Mesendoderm (in vitro differentiated cells): ENCODE measurements at regions not wholly inside any gene's neighbourhood (a gene's known extent, or its start where the extent isn't known, plus 50 kb on each side); places are given as distances from the start of the nearest gene placed in this dataset.

Experiments
- DNase-seq: peaks from one replicate; pipeline ENCODE4 v3.0.0; 2013
- H2AK5ac ChIP-seq: 2 replicates; pipeline ENCODE4 v1.6.1; 2013; ENCODE audit warnings: low read length, inconsistent platforms
- H2BK120ac ChIP-seq: 2 replicates; pipeline ENCODE4 v1.6.1; 2013; ENCODE audit warnings: low read depth, mild to moderate bottlenecking, low read length, moderate library complexity, mixed read lengths
- H2BK15ac ChIP-seq: replicated peaks from 2 replicates; pipeline ENCODE4 v1.6.1; 2013; ENCODE audit warnings: low read depth, mild to moderate bottlenecking, moderate library complexity
- H2BK5ac ChIP-seq: 2 replicates; pipeline ENCODE4 v1.6.1; 2013; ENCODE audit warnings: low read length, inconsistent platforms
- H3K18ac ChIP-seq: 2 replicates; pipeline ENCODE4 v1.6.1; 2013; ENCODE audit warnings: mild to moderate bottlenecking, low read length, mixed read lengths
- H3K23ac ChIP-seq: one replicate; pipeline ENCODE4 v1.6.1; 2013; ENCODE audit warnings: low read length
- H3K27ac ChIP-seq: 2 replicates; pipeline ENCODE4 v1.5.1; 2013; ENCODE audit warnings: low read depth, mild to moderate bottlenecking, inconsistent platforms, low read length, moderate library complexity
- H3K27me3 ChIP-seq: 2 replicates; pipeline ENCODE4 v1.6.1; 2013; ENCODE audit warnings: low read length, control low read depth, mild to moderate bottlenecking, inconsistent platforms; ENCODE audit not compliant: insufficient read depth, poor library complexity
- H3K36me3 ChIP-seq: 2 replicates; pipeline ENCODE4 v1.6.1; 2013; ENCODE audit warnings: low read length, inconsistent platforms; ENCODE audit not compliant: control insufficient read depth, insufficient read depth
- H3K4ac ChIP-seq: one replicate; pipeline ENCODE4 v1.6.1; 2013; ENCODE audit warnings: low read depth, mild to moderate bottlenecking, low read length, moderate library complexity
- H3K4me1 ChIP-seq: 2 replicates; pipeline ENCODE4 v1.6.1; 2013; ENCODE audit warnings: low read depth, low read length, inconsistent platforms; ENCODE audit not compliant: control insufficient read depth
- H3K4me2 ChIP-seq: 2 replicates; pipeline ENCODE4 v1.6.1; 2013; ENCODE audit warnings: low read length
- H3K4me3 ChIP-seq: 2 replicates; pipeline ENCODE4 v1.5.1; 2013; ENCODE audit warnings: mild to moderate bottlenecking, low read length
- H3K56ac ChIP-seq: one replicate; pipeline ENCODE4 v1.6.1; 2013; ENCODE audit warnings: low read length
- H3K79me1 ChIP-seq: 2 replicates; pipeline ENCODE4 v1.6.1; 2013; ENCODE audit warnings: low read length, inconsistent platforms
- H3K79me2 ChIP-seq: 2 replicates; pipeline ENCODE4 v1.6.1; 2013; ENCODE audit warnings: mild to moderate bottlenecking, low read length; ENCODE audit not compliant: control insufficient read depth, insufficient read depth
- H3K9ac ChIP-seq: 2 replicates; pipeline ENCODE4 v1.6.1; 2013; ENCODE audit warnings: low read length, inconsistent platforms
- H4K5ac ChIP-seq: one replicate; pipeline ENCODE4 v1.6.1; 2013; ENCODE audit warnings: low read length
- H4K8ac ChIP-seq: one replicate; pipeline ENCODE4 v1.6.1; 2013; ENCODE audit warnings: low read depth, mild to moderate bottlenecking, control low read depth, low read length, moderate library complexity
- WGBS: extraction: QIAGEN DNeasy Blood & Tissue Kit; methylation state at CpG from one replicate; pipeline ENCODE4 v1.1.7; 2013; ENCODE audit warnings: low lambda C conversion rate, missing lambda C conversion rate; ENCODE audit not compliant: insufficient coverage; ENCODE audit errors: extremely low coverage; 5-methylcytosine and 5-hydroxymethylcytosine counted together

DNA sequence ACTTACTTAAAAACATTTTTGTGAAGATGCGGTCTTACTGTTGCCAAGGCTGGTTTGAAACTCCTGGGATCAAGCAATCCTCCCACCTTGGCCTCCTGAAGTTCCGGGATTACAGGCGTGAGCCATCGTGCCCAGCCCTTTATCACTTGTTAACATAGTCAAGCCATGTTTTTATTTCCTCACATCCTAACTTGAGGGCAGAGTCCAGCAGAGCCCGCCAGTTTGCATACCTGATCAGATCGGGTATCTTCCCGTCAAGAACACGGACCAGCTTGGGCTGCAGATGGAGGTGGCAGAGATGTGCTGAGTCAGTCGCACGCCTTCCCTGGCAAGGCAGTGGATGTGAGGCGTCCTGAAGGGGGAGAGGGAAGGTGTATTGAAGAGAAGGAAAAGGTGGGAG is 447.3 kb upstream of the USP9Y start:
- no peaks in the 10 kb centered on the region for H3K36me3 ChIP-seq
- DNase-seq: no peak
- H3K18ac ChIP-seq: no peak overlapping the region
- H2BK15ac ChIP-seq: no peak overlapping the region
- no peak overlapping the region for H4K5ac ChIP-seq
- H3K79me2 ChIP-seq: no peaks in the 10 kb centered on the region
- H3K4me3 ChIP-seq: no peak overlapping the region
- no peaks in the 10 kb centered on the region for H3K27me3 ChIP-seq
- H3K9ac ChIP-seq: no peak overlapping the region
- no peaks in the 10 kb centered on the region for H3K79me1 ChIP-seq
- H2AK5ac ChIP-seq: no peak overlapping the region
- H3K23ac ChIP-seq: no peak overlapping the region
- no peak overlapping the region for H3K27ac ChIP-seq
- H4K8ac ChIP-seq: no peak overlapping the region
- no peak overlapping the region for H2BK120ac ChIP-seq
- no peak overlapping the region for H3K4ac ChIP-seq
- H3K4me2 ChIP-seq: no peak overlapping the region
- H3K4me1 ChIP-seq: no peaks in the 10 kb centered on the region
- no peak overlapping the region for H3K56ac ChIP-seq
- no CpG with 5 or more reads among the region's 11 CpGs for WGBS
- no peak overlapping the region for H2BK5ac ChIP-seq

DNA sequence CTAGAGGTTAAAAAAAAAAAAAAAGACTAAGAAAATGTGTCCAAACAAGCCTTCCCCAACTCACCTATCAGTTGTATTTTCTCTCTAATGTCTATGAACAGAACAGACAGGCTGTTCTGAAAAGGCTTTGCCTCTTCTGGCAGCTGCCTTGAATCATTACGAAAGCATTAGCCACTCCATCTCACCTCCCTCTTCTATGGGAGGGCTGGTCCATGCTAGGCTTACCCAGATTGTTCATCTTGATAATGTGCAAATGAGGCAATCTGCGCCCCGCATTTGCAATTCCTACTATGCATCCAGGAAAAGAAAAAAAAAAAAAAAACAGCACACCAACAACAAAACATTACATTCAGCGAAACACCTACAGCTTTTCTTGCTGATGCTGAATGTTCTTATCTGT is 429.9 kb upstream of the USP9Y start:
- Histone ChIP-seq H2BK15ac (no peak overlapping the region), H3K4me1 (no peaks in the 10 kb centered on the region), H2BK120ac (no peak overlapping the region), H3K18ac (no peak overlapping the region), H3K4me3 (no peak overlapping the region), H2BK5ac (no peak overlapping the region), H3K36me3 (no peaks in the 10 kb centered on the region), H3K4ac (no peak overlapping the region), H3K27ac (no peak overlapping the region), H3K79me1 (no peaks in the 10 kb centered on the region), H3K4me2 (no peak overlapping the region), H3K79me2 (no peaks in the 10 kb centered on the region), H4K5ac (no peak overlapping the region), H3K23ac (no peak overlapping the region), H3K56ac (no peak overlapping the region), H3K27me3 (no peaks in the 10 kb centered on the region), H4K8ac (no peak overlapping the region), H2AK5ac (no peak overlapping the region), H3K9ac (no peak overlapping the region)
- no peak for DNase-seq
- no CpG with 5 or more reads among the region's 4 CpGs for WGBS

DNA sequence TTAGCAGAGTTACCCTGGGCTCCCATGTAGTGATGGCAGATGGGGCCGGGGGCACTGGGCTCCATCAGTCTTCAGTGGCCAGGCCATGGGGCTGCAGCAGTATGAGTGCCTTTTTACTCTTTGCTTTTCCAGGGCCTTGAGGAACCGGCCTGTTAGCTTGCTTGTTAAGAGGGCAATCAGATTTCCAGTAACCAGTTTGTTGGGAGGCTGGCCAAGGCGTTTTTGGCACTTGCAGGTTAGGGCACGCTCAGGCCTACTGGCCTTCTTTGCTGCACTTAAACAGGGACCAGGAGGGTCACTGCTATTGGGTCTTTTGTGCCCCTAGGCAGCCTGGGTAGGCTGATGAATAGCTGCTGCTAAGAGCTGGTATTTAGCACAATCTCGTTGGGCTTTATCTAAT is 415.4 kb upstream of the USP9Y start:
- no peak overlapping the region for H2AK5ac ChIP-seq
- no peaks in the 10 kb centered on the region for H3K79me2 ChIP-seq
- H3K4ac ChIP-seq: no peak overlapping the region
- H3K18ac ChIP-seq: no peak overlapping the region
- H3K4me1 ChIP-seq: no peaks in the 10 kb centered on the region
- no peak overlapping the region for H3K23ac ChIP-seq
- H3K27ac ChIP-seq: no peak overlapping the region
- H2BK120ac ChIP-seq: no peak overlapping the region
- no peak overlapping the region for H3K9ac ChIP-seq
- H3K56ac ChIP-seq: no peak overlapping the region
- no peak overlapping the region for H3K4me2 ChIP-seq
- no peaks in the 10 kb centered on the region for H3K27me3 ChIP-seq
- no peak overlapping the region for H2BK15ac ChIP-seq
- no peak for DNase-seq
- no peak overlapping the region for H2BK5ac ChIP-seq
- no peaks in the 10 kb centered on the region for H3K36me3 ChIP-seq
- WGBS: no CpG with 5 or more reads among the region's 5 CpGs
- H4K8ac ChIP-seq: no peak overlapping the region
- H4K5ac ChIP-seq: no peak overlapping the region
- no peaks in the 10 kb centered on the region for H3K79me1 ChIP-seq
- H3K4me3 ChIP-seq: no peak overlapping the region

- no CpG with 5 or more reads among the region's 3 CpGs for WGBS
- H3K36me3 ChIP-seq: no peaks in the 10 kb centered on the region
- H3K79me1 ChIP-seq: no peaks in the 10 kb centered on the region
- no peak overlapping the region for H3K23ac ChIP-seq
- no peak overlapping the region for H3K4ac ChIP-seq
- H2BK120ac ChIP-seq: no peak overlapping the region
- H4K5ac ChIP-seq: no peak overlapping the region
- no peak overlapping the region for H3K9ac ChIP-seq
- no peak overlapping the region for H2AK5ac ChIP-seq
- no peak overlapping the region for H3K4me2 ChIP-seq
- no peak overlapping the region for H2BK15ac ChIP-seq
- H3K27me3 ChIP-seq: no peaks in the 10 kb centered on the region
- no peak overlapping the region for H2BK5ac ChIP-seq
- H3K79me2 ChIP-seq: no peaks in the 10 kb centered on the region
- no peak overlapping the region for H3K27ac ChIP-seq
- no peak overlapping the region for H3K18ac ChIP-seq
- H3K4me3 ChIP-seq: no peak overlapping the region
- no peak for DNase-seq
- H4K8ac ChIP-seq: no peak overlapping the region
- no peak overlapping the region for H3K56ac ChIP-seq
- no peaks in the 10 kb centered on the region for H3K4me1 ChIP-seq
Measured at GRCh38 chrY:12288919-12289318, 412.1 kb upstream of the USP9Y start.

DNA sequence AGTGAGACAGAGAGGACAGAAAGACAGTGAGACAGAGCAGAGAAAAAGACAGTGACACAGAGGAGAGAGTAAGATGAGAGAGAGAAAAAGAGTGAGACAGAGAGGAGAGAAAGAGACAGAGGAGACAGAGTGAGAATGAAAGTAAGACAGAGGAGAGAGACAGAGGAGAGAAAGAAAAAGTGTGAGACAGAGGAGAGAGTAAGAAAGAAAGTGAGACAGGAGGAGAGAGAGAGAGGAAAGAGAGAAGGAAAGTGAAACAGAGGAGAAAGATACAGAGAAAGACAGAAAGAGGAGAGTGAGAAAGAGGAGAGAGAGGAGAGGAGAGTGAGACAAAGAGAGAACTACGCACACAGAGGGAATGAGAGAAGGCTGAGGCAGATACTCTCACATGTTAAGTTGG is 411.6 kb upstream of the USP9Y start:
- Histone ChIP-seq H3K79me1 (no peaks in the 10 kb centered on the region), H2BK5ac (no peak overlapping the region), H3K4me2 (no peak overlapping the region), H3K18ac (no peak overlapping the region), H3K27ac (no peak overlapping the region), H3K23ac (no peak overlapping the region), H3K4me1 (no peaks in the 10 kb centered on the region), H2AK5ac (no peak overlapping the region), H3K9ac (no peak overlapping the region), H3K79me2 (no peaks in the 10 kb centered on the region), H2BK15ac (no peak overlapping the region), H3K4me3 (no peak overlapping the region), H4K8ac (no peak overlapping the region), H4K5ac (no peak overlapping the region), H3K27me3 (no peaks in the 10 kb centered on the region), H3K36me3 (no peaks in the 10 kb centered on the region), H2BK120ac (no peak overlapping the region), H3K56ac (no peak overlapping the region), H3K4ac (no peak overlapping the region)
- DNase-seq: no peak
- no CpG with 5 or more reads among the region's 1 CpG for WGBS

GRCh38 chrY:12292542-12292941 is 408.5 kb upstream of the USP9Y start:
- Histone ChIP-seq H3K4me1 (no peaks in the 10 kb centered on the region), H2BK5ac (no peak overlapping the region), H3K36me3 (no peaks in the 10 kb centered on the region), H3K79me2 (no peaks in the 10 kb centered on the region), H3K18ac (no peak overlapping the region), H3K56ac (no peak overlapping the region), H3K4ac (no peak overlapping the region), H2BK15ac (no peak overlapping the region), H3K79me1 (no peaks in the 10 kb centered on the region), H4K8ac (no peak overlapping the region), H3K27ac (no peak overlapping the region), H3K9ac (no peak overlapping the region), H2BK120ac (no peak overlapping the region), H3K23ac (no peak overlapping the region), H3K27me3 (no peaks in the 10 kb centered on the region), H2AK5ac (no peak overlapping the region), H3K4me3 (no peak overlapping the region), H4K5ac (no peak overlapping the region), H3K4me2 (no peak overlapping the region)
- DNase-seq: no peak
